HEK293 (cell line): ENCODE measurements at regions not wholly inside any gene's neighbourhood (a gene's known extent, or its start where the extent isn't known, plus 50 kb on each side); places are given as distances from the start of the nearest gene placed in this dataset.

Experiments
- ZBTB8A ChIP-seq: fragments of 450-650 bp; formaldehyde crosslinking; IDR thresholded peaks from 2 replicates; pipeline ENCODE4 v1.5.1; 2016; ENCODE audit warnings: missing biosample characterization, missing genetic modification characterization
- ZNF214 ChIP-seq: fragments of 450-650 bp; formaldehyde crosslinking; IDR thresholded peaks from 2 replicates; pipeline ENCODE4 v1.5.1; 2017; ENCODE audit warnings: missing biosample characterization, mild to moderate bottlenecking, missing genetic modification characterization, borderline replicate concordance
- TF ChIP-seq, protein P1 (sequence below): fragments of 450-650 bp; formaldehyde crosslinking; IDR thresholded peaks from 2 replicates; pipeline ENCODE4 v1.5.1; 2016; ENCODE audit warnings: missing biosample characterization, missing genetic modification characterization

DNA sequence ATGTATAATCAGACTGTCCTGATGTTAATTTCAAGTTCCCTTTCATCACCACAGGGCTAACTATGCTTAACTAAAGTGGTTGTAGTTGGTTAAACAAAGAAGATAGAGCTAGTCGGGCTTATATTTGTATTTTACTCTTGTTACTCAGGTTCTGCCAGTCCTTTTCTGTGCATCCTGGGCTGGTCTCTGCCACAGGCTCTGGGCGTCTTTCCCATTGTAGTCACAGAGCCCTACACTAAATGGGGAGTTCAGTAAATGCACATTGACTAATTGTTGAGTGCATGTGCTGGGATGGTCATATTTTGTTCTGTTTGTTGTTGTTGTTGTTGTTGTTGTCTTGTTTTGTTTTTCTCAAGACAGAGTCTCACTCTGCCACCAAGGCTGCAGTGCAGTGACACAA is 125.4 kb upstream of the PGR start:
- no peak for TF ChIP-seq ZBTB8A
- TF ChIP-seq, protein P1, sequence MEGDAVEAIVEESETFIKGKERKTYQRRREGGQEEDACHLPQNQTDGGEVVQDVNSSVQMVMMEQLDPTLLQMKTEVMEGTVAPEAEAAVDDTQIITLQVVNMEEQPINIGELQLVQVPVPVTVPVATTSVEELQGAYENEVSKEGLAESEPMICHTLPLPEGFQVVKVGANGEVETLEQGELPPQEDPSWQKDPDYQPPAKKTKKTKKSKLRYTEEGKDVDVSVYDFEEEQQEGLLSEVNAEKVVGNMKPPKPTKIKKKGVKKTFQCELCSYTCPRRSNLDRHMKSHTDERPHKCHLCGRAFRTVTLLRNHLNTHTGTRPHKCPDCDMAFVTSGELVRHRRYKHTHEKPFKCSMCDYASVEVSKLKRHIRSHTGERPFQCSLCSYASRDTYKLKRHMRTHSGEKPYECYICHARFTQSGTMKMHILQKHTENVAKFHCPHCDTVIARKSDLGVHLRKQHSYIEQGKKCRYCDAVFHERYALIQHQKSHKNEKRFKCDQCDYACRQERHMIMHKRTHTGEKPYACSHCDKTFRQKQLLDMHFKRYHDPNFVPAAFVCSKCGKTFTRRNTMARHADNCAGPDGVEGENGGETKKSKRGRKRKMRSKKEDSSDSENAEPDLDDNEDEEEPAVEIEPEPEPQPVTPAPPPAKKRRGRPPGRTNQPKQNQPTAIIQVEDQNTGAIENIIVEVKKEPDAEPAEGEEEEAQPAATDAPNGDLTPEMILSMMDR (tag by site-specific recombination) = no peak
- no peak for TF ChIP-seq ZNF214 (tag by site-specific recombination)
